ENCODE measurements at regions not wholly inside any gene's neighbourhood (a gene's known extent, or its start where the extent isn't known, plus 50 kb on each side); places are given as distances from the start of the nearest gene placed in this dataset.

DNA sequence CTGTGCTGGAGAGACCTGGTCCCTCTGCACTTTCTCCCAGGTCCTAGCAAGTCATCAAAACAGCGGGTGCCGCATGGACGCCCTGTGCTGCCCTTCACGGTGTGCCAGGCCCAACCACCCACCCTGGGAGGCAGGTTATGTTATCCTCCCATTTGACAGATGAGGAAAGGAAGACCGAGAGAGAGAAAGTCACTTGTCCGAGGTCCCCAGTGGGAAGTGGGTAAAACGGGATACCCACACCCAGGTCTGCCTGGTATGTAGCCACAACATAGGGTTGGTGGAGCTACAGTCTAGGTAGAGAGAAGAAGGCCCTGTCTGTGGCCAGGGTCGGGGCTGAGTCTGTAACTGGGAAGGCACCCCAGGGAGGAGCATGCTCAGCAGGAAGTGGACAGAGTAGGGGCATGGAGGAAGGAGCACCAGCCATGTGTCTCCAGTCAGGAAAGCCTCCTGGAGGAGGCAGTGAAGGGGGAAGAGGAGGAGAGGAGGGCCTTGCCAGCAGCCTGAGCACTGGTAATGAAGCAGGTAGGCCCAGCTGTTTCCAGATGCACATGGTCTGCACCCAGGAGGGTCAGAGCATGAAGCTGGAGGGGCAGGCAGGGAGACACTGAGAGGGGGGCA is 98.4 kb downstream of the ZFP36L2 start:
- TF ChIP-seq POLR2AphosphoS5 (IDR thresholded peaks at IDR 0.05; ENCODE audit: low read depth) (no peak), EZH2 (IDR thresholded peaks at IDR 0.05; ENCODE audit: low read depth, unreplicated experiment) (no peak), CREB1 (CRISPR knock-in tag; IDR thresholded peaks at IDR 0.05; ENCODE audit: low read depth) (no peak), ETS1 (IDR thresholded peaks at IDR 0.05) (no peak), STAT1 (IDR thresholded peaks at IDR 0.05; ENCODE audit: unreplicated experiment) (no peak), JUNB (IDR thresholded peaks at IDR 0.05; ENCODE audit: unreplicated experiment) (no peak), EZH2phosphoT487 (IDR thresholded peaks at IDR 0.05; ENCODE audit: unreplicated experiment) (no peak), ZNF114 (CRISPR knock-in tag; IDR thresholded peaks at IDR 0.05) (no peak), ZNF331 (CRISPR knock-in tag; IDR thresholded peaks at IDR 0.05; ENCODE audit: low read depth) (no peak), NANOG (IDR thresholded peaks at IDR 0.05; ENCODE audit: borderline replicate concordance) (no peak)
- TF ChIP-seq, protein P1, sequence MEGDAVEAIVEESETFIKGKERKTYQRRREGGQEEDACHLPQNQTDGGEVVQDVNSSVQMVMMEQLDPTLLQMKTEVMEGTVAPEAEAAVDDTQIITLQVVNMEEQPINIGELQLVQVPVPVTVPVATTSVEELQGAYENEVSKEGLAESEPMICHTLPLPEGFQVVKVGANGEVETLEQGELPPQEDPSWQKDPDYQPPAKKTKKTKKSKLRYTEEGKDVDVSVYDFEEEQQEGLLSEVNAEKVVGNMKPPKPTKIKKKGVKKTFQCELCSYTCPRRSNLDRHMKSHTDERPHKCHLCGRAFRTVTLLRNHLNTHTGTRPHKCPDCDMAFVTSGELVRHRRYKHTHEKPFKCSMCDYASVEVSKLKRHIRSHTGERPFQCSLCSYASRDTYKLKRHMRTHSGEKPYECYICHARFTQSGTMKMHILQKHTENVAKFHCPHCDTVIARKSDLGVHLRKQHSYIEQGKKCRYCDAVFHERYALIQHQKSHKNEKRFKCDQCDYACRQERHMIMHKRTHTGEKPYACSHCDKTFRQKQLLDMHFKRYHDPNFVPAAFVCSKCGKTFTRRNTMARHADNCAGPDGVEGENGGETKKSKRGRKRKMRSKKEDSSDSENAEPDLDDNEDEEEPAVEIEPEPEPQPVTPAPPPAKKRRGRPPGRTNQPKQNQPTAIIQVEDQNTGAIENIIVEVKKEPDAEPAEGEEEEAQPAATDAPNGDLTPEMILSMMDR (conservative IDR thresholded peaks at IDR 0.05; ENCODE audit: low read depth in 2 of 2): no peak
- TF ChIP-seq, protein P2, sequence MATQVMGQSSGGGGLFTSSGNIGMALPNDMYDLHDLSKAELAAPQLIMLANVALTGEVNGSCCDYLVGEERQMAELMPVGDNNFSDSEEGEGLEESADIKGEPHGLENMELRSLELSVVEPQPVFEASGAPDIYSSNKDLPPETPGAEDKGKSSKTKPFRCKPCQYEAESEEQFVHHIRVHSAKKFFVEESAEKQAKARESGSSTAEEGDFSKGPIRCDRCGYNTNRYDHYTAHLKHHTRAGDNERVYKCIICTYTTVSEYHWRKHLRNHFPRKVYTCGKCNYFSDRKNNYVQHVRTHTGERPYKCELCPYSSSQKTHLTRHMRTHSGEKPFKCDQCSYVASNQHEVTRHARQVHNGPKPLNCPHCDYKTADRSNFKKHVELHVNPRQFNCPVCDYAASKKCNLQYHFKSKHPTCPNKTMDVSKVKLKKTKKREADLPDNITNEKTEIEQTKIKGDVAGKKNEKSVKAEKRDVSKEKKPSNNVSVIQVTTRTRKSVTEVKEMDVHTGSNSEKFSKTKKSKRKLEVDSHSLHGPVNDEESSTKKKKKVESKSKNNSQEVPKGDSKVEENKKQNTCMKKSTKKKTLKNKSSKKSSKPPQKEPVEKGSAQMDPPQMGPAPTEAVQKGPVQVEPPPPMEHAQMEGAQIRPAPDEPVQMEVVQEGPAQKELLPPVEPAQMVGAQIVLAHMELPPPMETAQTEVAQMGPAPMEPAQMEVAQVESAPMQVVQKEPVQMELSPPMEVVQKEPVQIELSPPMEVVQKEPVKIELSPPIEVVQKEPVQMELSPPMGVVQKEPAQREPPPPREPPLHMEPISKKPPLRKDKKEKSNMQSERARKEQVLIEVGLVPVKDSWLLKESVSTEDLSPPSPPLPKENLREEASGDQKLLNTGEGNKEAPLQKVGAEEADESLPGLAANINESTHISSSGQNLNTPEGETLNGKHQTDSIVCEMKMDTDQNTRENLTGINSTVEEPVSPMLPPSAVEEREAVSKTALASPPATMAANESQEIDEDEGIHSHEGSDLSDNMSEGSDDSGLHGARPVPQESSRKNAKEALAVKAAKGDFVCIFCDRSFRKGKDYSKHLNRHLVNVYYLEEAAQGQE (IDR thresholded peaks at IDR 0.05; ENCODE audit: unreplicated experiment): no peak

Data from GM23338 (cell line).